Esophagus squamous epithelium (tissue), 4 donors: ENCODE measurements at regions not wholly inside any gene's neighbourhood (a gene's known extent, or its start where the extent isn't known, plus 50 kb on each side); places are given as distances from the start of the nearest gene placed in this dataset.

Experiments
- CTCF ChIP-seq, 6 experiments: fragments of 450-650 bp in 4 of 6; fragments of 200-600 bp in 2 of 6; sonication (generic) in 2 of 6; IDR thresholded peaks; one replicate each; pipeline ENCODE4 v1.5.1; 2016 to 2019; ENCODE audit warnings: antibody characterized with exemption in 6 of 6, mild to moderate bottlenecking in 4 of 6, moderate library complexity in 4 of 6
- POLR2A ChIP-seq, 4 donors: fragments of 450-650 bp; IDR thresholded peaks; one replicate each; pipeline ENCODE4 v1.6.1; 2017; ENCODE audit warnings: antibody characterized with exemption in 4 of 4, mild to moderate bottlenecking in 4 of 4, moderate library complexity in 3 of 4

DNA sequence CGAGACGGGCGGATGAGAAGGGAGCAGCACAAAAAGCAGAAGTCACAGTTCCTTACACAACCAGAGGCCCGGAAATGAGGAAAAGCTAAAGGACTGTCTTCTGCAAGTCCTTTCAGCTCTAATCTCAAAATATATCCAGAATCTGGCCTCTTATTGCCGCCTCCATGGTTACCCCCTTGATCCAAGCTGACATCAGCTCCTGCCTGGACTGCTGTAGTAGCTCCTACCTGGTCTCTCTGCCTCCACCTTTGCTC lies 324.0 kb upstream of the ROPN1 start:
- no peak for TF ChIP-seq CTCF (IDR thresholded peaks at IDR 0.05)
- no peak for TF ChIP-seq POLR2A (IDR thresholded peaks at IDR 0.05)
